ENCODE measurements at regions not wholly inside any gene's neighbourhood (a gene's known extent, or its start where the extent isn't known, plus 50 kb on each side); places are given as distances from the start of the nearest gene placed in this dataset.

GRCh38 chr4:157600583-157600982 lies 380.1 kb downstream of the GRIA2 start:
- TF ChIP-seq EZH2 (IDR thresholded peaks at IDR 0.05; ENCODE audit: low read length, unreplicated experiment), result no peak
- TF ChIP-seq CTCF (conservative IDR thresholded peaks at IDR 0.05; ENCODE audit: low read depth, low read length), result no peak
